IMR-90 (cell line): ENCODE measurements at regions not wholly inside any gene's neighbourhood (a gene's known extent, or its start where the extent isn't known, plus 50 kb on each side); places are given as distances from the start of the nearest gene placed in this dataset.

Experiments used
- ATAC-seq: fragments of 200-7000 bp; cut with Tn5 transposase; 2 replicates; pipeline ENCODE4 v1.9.1; 2020; ENCODE audit warnings: low read depth, mild to moderate bottlenecking, moderate library complexity
- BruUV-seq: library from RNA; stranded (reverse); fragments of 400-500 nt; replicated peaks from 2 replicates; lab custom pipeline; 2021; lab: Mats Ljungman, UMichigan
- CTCF ChIA-PET: fragments of 300-600 bp; formaldehyde crosslinking; extraction: SDS; loops from one replicate; lab custom pipeline; 2021; ENCODE audit warnings: antibody characterized with exemption; lab: Yijun Ruan, JAX
- POLR2A ChIA-PET: fragments of 300-600 bp; sonication (Branson Sonifier 250); formaldehyde crosslinking; loops from one replicate; lab custom pipeline; 2022; ENCODE audit warnings: antibody characterized with exemption; ENCODE audit not compliant: unreplicated experiment; lab: Charles Lee
- DNase-seq: peaks from one replicate; pipeline ENCODE4 v3.0.0; 2013
- H2AFZ ChIP-seq: replicated peaks from 2 replicates; pipeline ENCODE3; 2013; ENCODE audit warnings: low read length, mild to moderate bottlenecking; ENCODE audit not compliant: poor library complexity
- H2AK5ac ChIP-seq: 2 replicates; pipeline ENCODE4 v1.6.1; 2013; ENCODE audit warnings: low read depth, low read length, inconsistent platforms
- H2AK9ac ChIP-seq: replicated peaks from 2 replicates; pipeline ENCODE3; 2013; ENCODE audit warnings: mild to moderate bottlenecking, low read depth, low read length, moderate library complexity; ENCODE audit not compliant: poor library complexity
- H2BK120ac ChIP-seq: 2 replicates; pipeline ENCODE4 v1.6.1; 2013; ENCODE audit warnings: low read depth, low read length, inconsistent platforms
- H2BK15ac ChIP-seq: 3 replicates; pipeline ENCODE4 v1.6.1; 2013; ENCODE audit warnings: low read depth, low read length, inconsistent platforms
- H2BK20ac ChIP-seq: 2 replicates; pipeline ENCODE4 v1.6.1; 2013; ENCODE audit warnings: low read depth, mild to moderate bottlenecking, inconsistent platforms, low read length, moderate library complexity
- H2BK5ac ChIP-seq: 2 replicates; pipeline ENCODE4 v1.6.1; 2013; ENCODE audit warnings: mild to moderate bottlenecking, low read depth, low read length, inconsistent platforms; ENCODE audit not compliant: poor library complexity, severe bottlenecking
- H3K14ac ChIP-seq: replicated peaks from 2 replicates; pipeline ENCODE4 v1.6.1; 2013; ENCODE audit warnings: low read depth, low read length, inconsistent platforms
- H3K18ac ChIP-seq: 2 replicates; pipeline ENCODE4 v1.6.1; 2013; ENCODE audit warnings: low read depth, low read length, control low read depth
- H3K23ac ChIP-seq: 2 replicates; pipeline ENCODE4 v1.6.1; 2013; ENCODE audit warnings: low read depth, low read length, inconsistent platforms
- H3K27ac ChIP-seq: 2 replicates; pipeline ENCODE4 v1.5.1; 2013; ENCODE audit warnings: mild to moderate bottlenecking, control low read depth, low read length; ENCODE audit not compliant: insufficient read depth
- H3K27me3 ChIP-seq: 2 replicates; pipeline ENCODE4 v1.6.1; 2013; ENCODE audit warnings: low read length; ENCODE audit not compliant: control insufficient read depth, insufficient read depth
- H3K36me3 ChIP-seq: 2 replicates; pipeline ENCODE4 v1.6.1; 2013; ENCODE audit warnings: low read length, mixed read lengths; ENCODE audit not compliant: control insufficient read depth, insufficient read depth
- H3K4ac ChIP-seq: 2 replicates; pipeline ENCODE4 v1.6.1; 2013; ENCODE audit warnings: low read depth, low read length, inconsistent platforms
- H3K4me1 ChIP-seq: 2 replicates; pipeline ENCODE4 v1.6.1; 2013; ENCODE audit warnings: low read length, mixed read lengths; ENCODE audit not compliant: control insufficient read depth, insufficient read depth
- H3K4me2 ChIP-seq: 2 replicates; pipeline ENCODE4 v1.6.1; 2013; ENCODE audit warnings: low read depth, mild to moderate bottlenecking, control low read depth, low read length, moderate library complexity
- H3K4me3 ChIP-seq: 2 replicates; pipeline ENCODE4 v1.5.1; 2013; ENCODE audit warnings: low read depth, mild to moderate bottlenecking, control low read depth, low read length, moderate library complexity; ENCODE audit not compliant: insufficient read depth
- H3K56ac ChIP-seq: 2 replicates; pipeline ENCODE4 v1.6.1; 2013; ENCODE audit warnings: low read length, inconsistent platforms; ENCODE audit not compliant: insufficient read depth; ENCODE audit errors: extremely low read depth
- H3K79me1 ChIP-seq, 2 experiments: 2 replicates each; pipeline ENCODE4 v1.6.1; 2013; ENCODE audit warnings: low read length in 2 of 2, inconsistent platforms in 1 of 2, low read depth in 1 of 2
- H3K9ac ChIP-seq: 2 replicates; pipeline ENCODE4 v1.6.1; 2013; ENCODE audit warnings: low read depth, low read length, control low read depth
- H3K9me1 ChIP-seq: 2 replicates; pipeline ENCODE4 v1.6.1; 2013; ENCODE audit warnings: low read length, inconsistent platforms; ENCODE audit not compliant: insufficient read depth
- H3K9me3 ChIP-seq: 2 replicates; pipeline ENCODE4 v1.6.1; 2013; ENCODE audit warnings: low read length; ENCODE audit not compliant: control insufficient read depth, insufficient read depth
- H4K20me1 ChIP-seq: 2 replicates; pipeline ENCODE4 v1.6.1; 2013; ENCODE audit warnings: low read length, inconsistent platforms; ENCODE audit not compliant: insufficient read depth
- H4K5ac ChIP-seq: 2 replicates; pipeline ENCODE4 v1.6.1; 2013; ENCODE audit warnings: mild to moderate bottlenecking, low read depth, low read length, control low read depth
- H4K8ac ChIP-seq, 2 experiments: 2 replicates each; pipeline ENCODE4 v1.6.1; 2013; ENCODE audit warnings: low read depth in 2 of 2, low read length in 2 of 2, control low read depth in 1 of 2, inconsistent platforms in 1 of 2
- H4K91ac ChIP-seq: 2 replicates; pipeline ENCODE4 v1.6.1; 2013; ENCODE audit warnings: low read depth, low read length, inconsistent platforms; ENCODE audit not compliant: insufficient read depth
- BHLHE40 ChIP-seq: fragments of 150-350 bp; IDR thresholded peaks from 2 replicates; pipeline ENCODE4 v1.6.1; 2016; ENCODE audit warnings: mild to moderate bottlenecking, low read depth, low read length
- CEBPB ChIP-seq: IDR thresholded peaks from 2 replicates; pipeline ENCODE4 v1.6.1; 2012; ENCODE audit warnings: low read depth, low read length, improper control_type of control experiment
- CHD1 ChIP-seq: IDR thresholded peaks from 2 replicates; pipeline ENCODE4 v1.6.1; 2012; ENCODE audit warnings: low read depth, low read length, improper control_type of control experiment
- FOS ChIP-seq: fragments of 150-350 bp; IDR thresholded peaks from 2 replicates; pipeline ENCODE4 v1.6.1; 2016; ENCODE audit warnings: low read depth, low read length
- MAFK ChIP-seq: IDR thresholded peaks from 2 replicates; pipeline ENCODE4 v1.6.1; 2012; ENCODE audit warnings: low read depth, low read length, improper control_type of control experiment
- MAZ ChIP-seq: IDR thresholded peaks from 2 replicates; pipeline ENCODE4 v1.6.1; 2012; ENCODE audit warnings: low read depth, mild to moderate bottlenecking, low read length, improper control_type of control experiment, moderate library complexity, borderline replicate concordance
- MXI1 ChIP-seq: IDR thresholded peaks from 2 replicates; pipeline ENCODE4 v1.6.1; 2012; ENCODE audit warnings: low read depth, mild to moderate bottlenecking, low read length, moderate library complexity, borderline replicate concordance
- NFE2L2 ChIP-seq: fragments of 150-350 bp; IDR thresholded peaks from 2 replicates; pipeline ENCODE4 v1.6.1; 2016; ENCODE audit warnings: low read depth, mild to moderate bottlenecking, low read length
- POLR2A ChIP-seq: IDR thresholded peaks from 2 replicates; pipeline ENCODE4 v1.6.1; 2012; ENCODE audit warnings: mild to moderate bottlenecking, low read depth, low read length
- RAD21 ChIP-seq: IDR thresholded peaks from 2 replicates; pipeline ENCODE4 v1.6.1; 2012; ENCODE audit warnings: low read length, improper control_type of control experiment
- RCOR1 ChIP-seq: IDR thresholded peaks from 2 replicates; pipeline ENCODE4 v1.6.1; 2012; ENCODE audit warnings: mild to moderate bottlenecking, low read length, improper control_type of control experiment; ENCODE audit not compliant: insufficient replicate concordance
- RFX5 ChIP-seq: IDR thresholded peaks from 2 replicates; pipeline ENCODE4 v1.8.0; 2012; ENCODE audit warnings: low read depth, mild to moderate bottlenecking, low read length, moderate library complexity
- SMC3 ChIP-seq: fragments of 150-350 bp; IDR thresholded peaks from 2 replicates; pipeline ENCODE4 v1.6.1; 2016; ENCODE audit warnings: low read depth, mild to moderate bottlenecking, antibody characterized with exemption, low read length, moderate library complexity
- WGBS, 2 experiments: methylation state at CpG; one replicate each; pipeline versions ENCODE4 v1.1.5 to v1.1.7; 2013; ENCODE audit warnings: missing lambda C conversion rate in 2 of 2; ENCODE audit not compliant: insufficient read length in 1 of 2; ENCODE audit errors: extremely low coverage in 2 of 2; 5-methylcytosine and 5-hydroxymethylcytosine counted together
- dilution Hi-C: fragments of 300-500 bp; cut with HindIII; formaldehyde crosslinking; loops from one replicate; pipeline ENCODE4 v1.14.3; 2018; ENCODE audit warnings: low sequenced_read_pairs; ENCODE audit not compliant: unreplicated experiment
- in situ Hi-C: fragments of 300-500 bp; cut with MboI; formaldehyde crosslinking; loops from 3 replicates; pipeline ENCODE4 v1.14.3; 2019; ENCODE audit warnings: low sequenced_read_pairs, inconsistent platforms, mixed read lengths
- intact Hi-C: fragments of 100-400 bp; cut with micrococcal nuclease; formaldehyde crosslinking; loops from 2 replicates; pipeline ENCODE4 v1.10.0; 2022
- TF ChIP-seq, protein P1 (sequence below): conservative IDR thresholded peaks from 2 replicates; pipeline ENCODE4 v1.5.1; 2012; ENCODE audit warnings: mild to moderate bottlenecking, low read depth, low read length, improper control_type of control experiment
- TF ChIP-seq, protein P2 (sequence below): fragments of 150-350 bp; IDR thresholded peaks from 2 replicates; pipeline ENCODE4 v1.6.1; 2017; ENCODE audit warnings: mild to moderate bottlenecking, antibody characterized with exemption, low read length, low read depth
- TF ChIP-seq, protein P3 (sequence below): fragments of 150-350 bp; IDR thresholded peaks from 2 replicates; pipeline ENCODE4 v1.6.1; 2016; ENCODE audit warnings: low read depth, mild to moderate bottlenecking, low read length, moderate library complexity, borderline replicate concordance

DNA sequence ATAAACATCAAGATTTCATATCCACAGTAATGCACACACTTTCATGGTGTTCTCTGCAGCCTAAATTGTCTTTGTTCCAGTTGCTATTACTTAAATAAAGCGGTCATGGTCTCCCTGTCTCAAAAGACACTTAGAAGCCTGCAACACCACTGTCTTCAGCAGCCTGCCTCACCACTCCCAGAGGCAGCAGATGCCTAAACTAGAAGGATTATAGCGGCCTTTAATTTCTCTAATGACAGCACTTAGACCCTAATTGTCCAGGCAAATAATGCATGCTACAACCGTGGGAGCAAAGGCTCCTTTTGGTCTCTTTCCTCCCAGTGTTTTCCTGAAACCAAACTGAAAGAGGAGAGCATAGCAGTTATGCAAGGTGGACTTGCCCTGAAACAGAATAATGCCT, 248.8 kb upstream of the SLC39A10 start:
- POLR2A ChIA-PET, result no interaction called here
- no CpG with 5 or more reads among the region's 3 CpGs for WGBS, 2 experiments

More for the DNA sequence above, 248.8 kb upstream of the SLC39A10 start:
- Histone ChIP-seq H3K23ac (no peak overlapping the region), H3K4me1 (peaks cover 6% of the 10 kb centered on the region), H3K56ac (no peak overlapping the region), H2AFZ (no peak overlapping the region), H3K18ac (peak overlapping the region; percentile 67; the same call in 1 of the 2 replicates), H3K9me1 (no peaks in the 10 kb centered on the region), H3K9ac (no peak overlapping the region), H3K4ac (peak overlapping the region; percentile 65), H2AK9ac (no peak overlapping the region), H3K27ac (no peak overlapping the region), H2BK20ac (peak overlapping the region; percentile 69), H4K5ac (no peak overlapping the region), H3K4me2 (peak overlapping the region; percentile 24; the same call in 1 of the 2 replicates), H4K91ac (peak overlapping the region; percentile 52), H3K14ac (peak overlapping the region; percentile 20; the same call in 1 of the 2 replicates), H2BK15ac (peak overlapping the region; percentile 50; the same call in 1 of the 3 replicates), H4K20me1 (no peaks in the 10 kb centered on the region), H4K8ac (no peak overlapping the region), H2BK5ac (no peak overlapping the region), H3K9me3 (no peaks in the 10 kb centered on the region), H3K79me1 (no peaks in the 10 kb centered on the region), H3K36me3 (no peaks in the 10 kb centered on the region), H3K4me3 (no peak overlapping the region), H2BK120ac (peak overlapping the region; percentile 43; the same call in 1 of the 2 replicates), H2AK5ac (no peak overlapping the region), H3K27me3 (no peaks in the 10 kb centered on the region)
- CTCF ChIA-PET, result no interaction called here
- intact Hi-C loops, result loop anchor here (10.0 kb wide), 1 partner anchor 517 kb away; no protein-coding TSS in a partner anchor
- no peak for ATAC-seq
- dilution Hi-C loops, result no loop called here
- BruUV-seq, result no TSS peak
- in situ Hi-C loops, result no loop called here
- no peak for DNase-seq
- TF ChIP-seq MXI1, result no peak
- no peak for TF ChIP-seq POLR2A
- TF ChIP-seq BHLHE40, result no peak
- TF ChIP-seq, protein P1, sequence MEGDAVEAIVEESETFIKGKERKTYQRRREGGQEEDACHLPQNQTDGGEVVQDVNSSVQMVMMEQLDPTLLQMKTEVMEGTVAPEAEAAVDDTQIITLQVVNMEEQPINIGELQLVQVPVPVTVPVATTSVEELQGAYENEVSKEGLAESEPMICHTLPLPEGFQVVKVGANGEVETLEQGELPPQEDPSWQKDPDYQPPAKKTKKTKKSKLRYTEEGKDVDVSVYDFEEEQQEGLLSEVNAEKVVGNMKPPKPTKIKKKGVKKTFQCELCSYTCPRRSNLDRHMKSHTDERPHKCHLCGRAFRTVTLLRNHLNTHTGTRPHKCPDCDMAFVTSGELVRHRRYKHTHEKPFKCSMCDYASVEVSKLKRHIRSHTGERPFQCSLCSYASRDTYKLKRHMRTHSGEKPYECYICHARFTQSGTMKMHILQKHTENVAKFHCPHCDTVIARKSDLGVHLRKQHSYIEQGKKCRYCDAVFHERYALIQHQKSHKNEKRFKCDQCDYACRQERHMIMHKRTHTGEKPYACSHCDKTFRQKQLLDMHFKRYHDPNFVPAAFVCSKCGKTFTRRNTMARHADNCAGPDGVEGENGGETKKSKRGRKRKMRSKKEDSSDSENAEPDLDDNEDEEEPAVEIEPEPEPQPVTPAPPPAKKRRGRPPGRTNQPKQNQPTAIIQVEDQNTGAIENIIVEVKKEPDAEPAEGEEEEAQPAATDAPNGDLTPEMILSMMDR, result no peak
- no peak for TF ChIP-seq RAD21
- no peak for TF ChIP-seq MAZ
- TF ChIP-seq SMC3, result no peak
- TF ChIP-seq RFX5, result no peak
- TF ChIP-seq, protein P2, sequence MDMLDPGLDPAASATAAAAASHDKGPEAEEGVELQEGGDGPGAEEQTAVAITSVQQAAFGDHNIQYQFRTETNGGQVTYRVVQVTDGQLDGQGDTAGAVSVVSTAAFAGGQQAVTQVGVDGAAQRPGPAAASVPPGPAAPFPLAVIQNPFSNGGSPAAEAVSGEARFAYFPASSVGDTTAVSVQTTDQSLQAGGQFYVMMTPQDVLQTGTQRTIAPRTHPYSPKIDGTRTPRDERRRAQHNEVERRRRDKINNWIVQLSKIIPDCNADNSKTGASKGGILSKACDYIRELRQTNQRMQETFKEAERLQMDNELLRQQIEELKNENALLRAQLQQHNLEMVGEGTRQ, result no peak
- TF ChIP-seq MAFK, result no peak
- no peak for TF ChIP-seq NFE2L2
- no peak for TF ChIP-seq CEBPB
- TF ChIP-seq, protein P3, sequence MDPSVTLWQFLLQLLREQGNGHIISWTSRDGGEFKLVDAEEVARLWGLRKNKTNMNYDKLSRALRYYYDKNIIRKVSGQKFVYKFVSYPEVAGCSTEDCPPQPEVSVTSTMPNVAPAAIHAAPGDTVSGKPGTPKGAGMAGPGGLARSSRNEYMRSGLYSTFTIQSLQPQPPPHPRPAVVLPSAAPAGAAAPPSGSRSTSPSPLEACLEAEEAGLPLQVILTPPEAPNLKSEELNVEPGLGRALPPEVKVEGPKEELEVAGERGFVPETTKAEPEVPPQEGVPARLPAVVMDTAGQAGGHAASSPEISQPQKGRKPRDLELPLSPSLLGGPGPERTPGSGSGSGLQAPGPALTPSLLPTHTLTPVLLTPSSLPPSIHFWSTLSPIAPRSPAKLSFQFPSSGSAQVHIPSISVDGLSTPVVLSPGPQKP, result no peak
- TF ChIP-seq FOS, result no peak
- no peak for TF ChIP-seq CHD1
- no peak for TF ChIP-seq RCOR1
